HepG2 (cell line): ENCODE measurements at regions not wholly inside any gene's neighbourhood (a gene's known extent, or its start where the extent isn't known, plus 50 kb on each side); places are given as distances from the start of the nearest gene placed in this dataset.

Source experiments
- ATAC-seq: fragments of 200-7000 bp; cut with Tn5 transposase; 3 replicates; pipeline ENCODE4 v1.9.1; 2020; ENCODE audit warnings: mild to moderate bottlenecking, moderate library complexity
- BruUV-seq: library from RNA; stranded (reverse); fragments of 400-500 nt; replicated peaks from 2 replicates; lab custom pipeline; 2021; lab: Mats Ljungman, UMichigan
- CTCF ChIA-PET: fragments of 300-600 bp; formaldehyde crosslinking; extraction: SDS; loops from one replicate; lab custom pipeline; 2021; ENCODE audit warnings: low total read pairs, inconsistent platforms, low intra/inter-chr PET ratio; lab: Yijun Ruan, JAX
- POLR2A ChIA-PET: fragments of 350-600 bp; sonication (Branson Sonifier 250); formaldehyde crosslinking; loops from one replicate; lab custom pipeline; 2020; ENCODE audit warnings: antibody characterized with exemption, inconsistent platforms; lab: Yijun Ruan, JAX
- DNase-seq: peaks from one replicate; pipeline ENCODE4 v3.0.0-alpha.2; 2015; ENCODE audit warnings: low spot score
- FAIRE-seq: peaks from 3 replicates; lab custom pipeline; 2011; peaks lifted over from hg19 to GRCh38; lab: Jason Lieb, UNC
- H2AFZ ChIP-seq: one replicate; pipeline ENCODE4 v1.6.1; 2011; ENCODE audit warnings: low read length, inconsistent platforms
- H3K27ac ChIP-seq: fragments of 300-600 bp; 3 replicates; pipeline ENCODE4 v1.8.0; 2011; ENCODE audit warnings: mixed run types, mild to moderate bottlenecking, mixed read lengths, low read length, inconsistent platforms; ENCODE audit not compliant: insufficient read depth; ENCODE audit errors: extremely low read length
- H3K27me3 ChIP-seq, 2 experiments: fragments of 200-600 bp in 1 of 2; 2 replicates in 1 of 2; 3 replicates in 1 of 2; pipeline versions ENCODE4 v1.6.0 to v1.8.0; 2011; ENCODE audit warnings: low read length in 2 of 2, mild to moderate bottlenecking in 2 of 2, moderate library complexity in 2 of 2, inconsistent platforms in 1 of 2; ENCODE audit not compliant: insufficient read depth in 2 of 2, control insufficient read depth in 1 of 2
- H3K36me3 ChIP-seq, 2 experiments: fragments of 200-600 bp in 1 of 2; replicated peaks in 1 of 2; 2 replicates in 1 of 2; 3 replicates in 1 of 2; pipeline versions ENCODE4 v1.5.1 to v1.8.0; 2011; ENCODE audit warnings: low read length in 2 of 2, inconsistent platforms in 1 of 2; ENCODE audit not compliant: insufficient read depth in 2 of 2, control insufficient read depth in 1 of 2
- H3K4me1 ChIP-seq: 2 replicates; pipeline ENCODE4 v1.5.1; 2012; ENCODE audit warnings: low read length, inconsistent platforms; ENCODE audit not compliant: insufficient read depth
- H3K4me2 ChIP-seq: 2 replicates; pipeline ENCODE4 v1.6.0; 2011; ENCODE audit warnings: low read depth, low read length, inconsistent platforms
- H3K4me3 ChIP-seq, 3 experiments: fragments of 200-600 bp in 1 of 3; sonication (generic), shearing (Covaris generic) in 1 of 3; replicated peaks in 1 of 3; 2 replicates each; pipeline ENCODE4 v1.5.1; 2011 to 2016; ENCODE audit warnings: low read length in 3 of 3, inconsistent platforms in 2 of 3, low read depth in 2 of 3, mild to moderate bottlenecking in 2 of 3, control low read depth in 1 of 3, mixed read lengths in 1 of 3; ENCODE audit not compliant: insufficient read depth in 1 of 3
- H3K79me2 ChIP-seq: one replicate; pipeline ENCODE4 v1.6.1; 2011; ENCODE audit warnings: low read length, inconsistent platforms; ENCODE audit not compliant: insufficient read depth
- H3K9ac ChIP-seq: 2 replicates; pipeline ENCODE4 v1.6.0; 2011; ENCODE audit warnings: mild to moderate bottlenecking, low read depth, low read length, inconsistent platforms; ENCODE audit not compliant: insufficient read depth
- H3K9me3 ChIP-seq: 2 replicates; pipeline ENCODE4 v1.5.1; 2012; ENCODE audit warnings: mild to moderate bottlenecking, low read length
- H4K20me1 ChIP-seq: 2 replicates; pipeline ENCODE4 v1.6.0; 2011; ENCODE audit warnings: inconsistent platforms, mild to moderate bottlenecking, low read length, moderate library complexity; ENCODE audit not compliant: insufficient read depth
- AKAP8 ChIP-seq: sonication (generic); formaldehyde crosslinking; IDR thresholded peaks from 2 replicates; pipeline ENCODE4 v1.5.1; 2020; ENCODE audit warnings: mild to moderate bottlenecking, missing genetic modification reagents
- CHCHD3 ChIP-seq: sonication (generic); formaldehyde crosslinking; IDR thresholded peaks from 2 replicates; pipeline ENCODE4 v1.8.0; 2022; ENCODE audit warnings: mild to moderate bottlenecking, missing genetic modification reagents, moderate library complexity
- DR1 ChIP-seq: sonication (generic); formaldehyde crosslinking; IDR thresholded peaks from 2 replicates; pipeline ENCODE4 v1.8.0; 2021; ENCODE audit warnings: mild to moderate bottlenecking, missing genetic modification reagents, inconsistent platforms
- IRX3 ChIP-seq: sonication (generic); formaldehyde crosslinking; IDR thresholded peaks from 2 replicates; pipeline ENCODE4 v1.8.1; 2023; ENCODE audit warnings: mild to moderate bottlenecking, low read depth, missing genetic modification reagents, borderline replicate concordance
- JUN ChIP-seq: sonication (generic); formaldehyde crosslinking; IDR thresholded peaks from 2 replicates; pipeline ENCODE4 v1.4.0; 2020; ENCODE audit warnings: mild to moderate bottlenecking, missing genetic modification reagents
- MIER3 ChIP-seq: IDR thresholded peaks from 2 replicates; pipeline ENCODE4 v1.6.1; 2016; ENCODE audit warnings: missing compliant biosample characterization, borderline replicate concordance
- MZF1 ChIP-seq: sonication (generic); formaldehyde crosslinking; IDR thresholded peaks from 2 replicates; pipeline ENCODE4 v1.8.1; 2023; ENCODE audit warnings: mild to moderate bottlenecking, missing genetic modification reagents, borderline replicate concordance
- RBM39 ChIP-seq: fragments of 200-400 bp; formaldehyde crosslinking; IDR thresholded peaks from one replicate; pipeline ENCODE4 v1.6.1; 2018; ENCODE audit warnings: antibody characterized with exemption, mild to moderate bottlenecking, low read depth, low read length; ENCODE audit not compliant: poor library complexity, severe bottlenecking
- RCOR2 ChIP-seq: IDR thresholded peaks from 2 replicates; pipeline ENCODE4 v1.6.1; 2016; ENCODE audit warnings: missing biosample characterization, missing genetic modification reagents
- SALL1 ChIP-seq: sonication (generic); formaldehyde crosslinking; IDR thresholded peaks from 2 replicates; pipeline ENCODE4 v1.8.0; 2022; ENCODE audit warnings: mild to moderate bottlenecking, missing genetic modification reagents
- TEF ChIP-seq: sonication (generic); formaldehyde crosslinking; IDR thresholded peaks from 2 replicates; pipeline ENCODE4 v1.5.0; 2020; ENCODE audit warnings: missing genetic modification reagents
- ZBTB44 ChIP-seq: sonication (generic); formaldehyde crosslinking; IDR thresholded peaks from 2 replicates; pipeline ENCODE4 v1.4.0; 2020; ENCODE audit warnings: missing genetic modification reagents
- ZMYM3 ChIP-seq: sonication (generic); formaldehyde crosslinking; IDR thresholded peaks from 2 replicates; pipeline ENCODE4 v1.5.1; 2020; ENCODE audit warnings: mild to moderate bottlenecking, missing genetic modification reagents
- ZMYM4 ChIP-seq: sonication (generic); formaldehyde crosslinking; IDR thresholded peaks from 2 replicates; pipeline ENCODE4 v1.8.1; 2023; ENCODE audit warnings: mild to moderate bottlenecking, missing genetic modification reagents
- ZNF136 ChIP-seq: sonication (generic); formaldehyde crosslinking; IDR thresholded peaks from 2 replicates; pipeline ENCODE4 v1.8.1; 2022; ENCODE audit warnings: low read depth, mild to moderate bottlenecking, moderate library complexity, missing genetic modification reagents
- ZNF30 ChIP-seq: sonication (generic); formaldehyde crosslinking; IDR thresholded peaks from 2 replicates; pipeline ENCODE4 v1.5.0; 2020; ENCODE audit warnings: mild to moderate bottlenecking, missing genetic modification reagents
- ZNF329 ChIP-seq: sonication (generic); formaldehyde crosslinking; IDR thresholded peaks from 2 replicates; pipeline ENCODE4 v1.9.0; 2021; ENCODE audit warnings: low read depth, mild to moderate bottlenecking, missing genetic modification reagents
- ZNF34 ChIP-seq: sonication (generic); formaldehyde crosslinking; IDR thresholded peaks from 2 replicates; pipeline ENCODE4 v1.4.0; 2020; ENCODE audit warnings: mild to moderate bottlenecking, missing genetic modification reagents, borderline replicate concordance
- ZNF510 ChIP-seq: sonication (generic); formaldehyde crosslinking; IDR thresholded peaks from 2 replicates; pipeline ENCODE4 v1.4.0; 2020; ENCODE audit warnings: low read depth, mild to moderate bottlenecking, missing genetic modification reagents
- ZSCAN21 ChIP-seq: sonication (generic); formaldehyde crosslinking; IDR thresholded peaks from 2 replicates; pipeline ENCODE4 v1.8.0; 2022; ENCODE audit warnings: mild to moderate bottlenecking, missing genetic modification reagents, moderate library complexity, borderline replicate concordance
- WGBS: methylation state at CpG from one replicate; pipeline ENCODE4 v1.1.6; 2017; ENCODE audit warnings: low lambda C conversion rate; 5-methylcytosine and 5-hydroxymethylcytosine counted together
- in situ Hi-C: cut with HindIII; loops from 2 replicates; pipeline ENCODE4 v1.10.0; 2017; ENCODE audit warnings: low pct_unique_long_range_greater_than_20kb; ENCODE audit not compliant: extremely low pct_ligation_motif_present
- intact Hi-C: fragments of 100-400 bp; cut with micrococcal nuclease; formaldehyde crosslinking; loops from one replicate; pipeline ENCODE4 v1.10.0; 2022; ENCODE audit not compliant: unreplicated experiment

DNA sequence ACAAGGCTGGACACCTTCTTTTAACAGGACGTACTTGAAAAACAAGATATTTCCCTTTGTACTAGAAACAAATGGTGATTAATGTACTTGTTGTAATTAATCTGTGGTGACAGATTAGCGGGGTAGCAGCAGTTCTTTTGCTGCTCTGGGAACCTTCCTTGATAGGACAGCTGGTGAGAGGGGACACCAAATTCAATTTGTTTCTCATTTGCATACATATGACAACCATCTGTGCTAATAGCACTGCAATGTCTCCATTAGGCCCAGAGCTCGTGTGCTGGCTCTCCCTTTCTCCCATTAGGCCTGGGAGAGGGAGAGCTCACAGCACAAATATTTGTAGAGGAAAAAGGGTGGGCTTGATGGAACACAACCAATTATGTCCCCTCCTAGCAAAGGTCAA, 221.0 kb upstream of the HS3ST3A1 start (continued):
- no peak for TF ChIP-seq ZBTB44 (CRISPR knock-in tag)
- TF ChIP-seq, all 625 proteins: peak for 0

- no peak overlapping the region for H3K4me3 ChIP-seq
- no peak overlapping the region for H3K27ac ChIP-seq
- no peaks in the 10 kb centered on the region for H3K36me3 ChIP-seq
- POLR2A ChIA-PET: no interaction called here
- H3K79me2 ChIP-seq: no peaks in the 10 kb centered on the region
- no peaks in the 10 kb centered on the region for H3K4me1 ChIP-seq
- no peaks in the 10 kb centered on the region for H4K20me1 ChIP-seq
- H3K27me3 ChIP-seq: no peaks in the 10 kb centered on the region; a peak in 1 of 5 replicates
- H3K4me2 ChIP-seq: no peak overlapping the region
- no peaks in the 10 kb centered on the region for H3K9me3 ChIP-seq
- no peak overlapping the region for H3K9ac ChIP-seq
- in situ Hi-C loops: no loop called here
- CTCF ChIA-PET: no interaction called here
- H2AFZ ChIP-seq: no peak overlapping the region
- 43% methylated on average over 1 of the region's 1 CpG for WGBS
- no TSS peak for BruUV-seq
- no peak for FAIRE-seq
- no peak for ATAC-seq
- TF ChIP-seq ZMYM3 (CRISPR knock-in tag): no peak
- TF ChIP-seq ZNF136 (CRISPR knock-in tag): no peak
- no peak for TF ChIP-seq ZNF30 (CRISPR knock-in tag)
- no peak for TF ChIP-seq ZMYM4 (CRISPR knock-in tag)
- TF ChIP-seq DR1 (CRISPR knock-in tag): no peak
- TF ChIP-seq ZNF510 (CRISPR knock-in tag): no peak
- no peak for TF ChIP-seq CHCHD3 (CRISPR knock-in tag)
- TF ChIP-seq ZNF34 (CRISPR knock-in tag): no peak
- no peak for TF ChIP-seq AKAP8
- no peak for TF ChIP-seq RBM39
- no peak for TF ChIP-seq IRX3
- no peak for TF ChIP-seq TEF (CRISPR knock-in tag)
- no peak for TF ChIP-seq ZSCAN21
- no peak for TF ChIP-seq JUN (CRISPR knock-in tag)
- no peak for TF ChIP-seq SALL1 (CRISPR knock-in tag)
- TF ChIP-seq RCOR2: no peak
- no peak for TF ChIP-seq MZF1 (CRISPR knock-in tag)
- TF ChIP-seq ZNF329: no peak
- no peak for TF ChIP-seq MIER3 (CRISPR knock-in tag)
- DNase-seq: no peak
- intact Hi-C loops: no loop called here
Measured at GRCh38 chr17:13825526-13826040, 223.9 kb upstream of the HS3ST3A1 start.
